ENCODE measurements at regions not wholly inside any gene's neighbourhood (a gene's known extent, or its start where the extent isn't known, plus 50 kb on each side); places are given as distances from the start of the nearest gene placed in this dataset.

- TF ChIP-seq ZNF133 (tag by site-specific recombination; IDR thresholded peaks at IDR 0.05) (no peak), ZNF184 (tag by site-specific recombination; IDR thresholded peaks at IDR 0.05) (no peak), YY1 (tag by site-specific recombination; IDR thresholded peaks at IDR 0.05) (no peak), IKZF3 (tag by site-specific recombination; IDR thresholded peaks at IDR 0.05) (no peak), CTCF (tag by site-specific recombination; IDR thresholded peaks at IDR 0.05) (no peak), ZBTB8A (tag by site-specific recombination; IDR thresholded peaks at IDR 0.05) (no peak)
Measured at GRCh38 chrX:34879346-34879745, 63.2 kb upstream of the FAM47B start.
